ENCODE measurements at regions not wholly inside any gene's neighbourhood (a gene's known extent, or its start where the extent isn't known, plus 50 kb on each side); places are given as distances from the start of the nearest gene placed in this dataset.

GRCh38 chr3:117005274-117005673 lies 295.7 kb downstream of the TUSC7 start:
- no peak overlapping the region for H3K9ac ChIP-seq (ENCODE audit: insufficient read depth in 1 of 2, low read length in 2 of 2)
- no peaks in the 10 kb centered on the region for H3K36me3 ChIP-seq (ENCODE audit: control insufficient read depth in 4 of 4, insufficient read depth in 4 of 4, low read length in 4 of 4)
- H3K27ac ChIP-seq (ENCODE audit: low read depth in 1 of 2, low read length in 1 of 2), result no peak overlapping the region
- no peaks in the 10 kb centered on the region for H3K9me3 ChIP-seq (ENCODE audit: control insufficient read depth in 4 of 4, insufficient read depth in 3 of 4, low read length in 3 of 4)
- H3K4me1 ChIP-seq (ENCODE audit: control insufficient read depth in 5 of 5, insufficient read depth in 5 of 5, low read length in 5 of 5), result peaks cover 0 to 6% (median 2%) of the 10 kb centered on the region in 5 donors
- no peak for ATAC-seq (ENCODE audit: insufficient read depth, low FRiP score)
- 50 to 65% methylated on average over 2 of the region's 2 CpGs for WGBS, 2 donors
- no peaks in the 10 kb centered on the region for H3K27me3 ChIP-seq (ENCODE audit: control insufficient read depth in 3 of 3, insufficient read depth in 3 of 3, low read length in 2 of 3)
- no peak for DNase-seq
- no peak overlapping the region for H3K4me3 ChIP-seq
- TF ChIP-seq, protein P1, sequence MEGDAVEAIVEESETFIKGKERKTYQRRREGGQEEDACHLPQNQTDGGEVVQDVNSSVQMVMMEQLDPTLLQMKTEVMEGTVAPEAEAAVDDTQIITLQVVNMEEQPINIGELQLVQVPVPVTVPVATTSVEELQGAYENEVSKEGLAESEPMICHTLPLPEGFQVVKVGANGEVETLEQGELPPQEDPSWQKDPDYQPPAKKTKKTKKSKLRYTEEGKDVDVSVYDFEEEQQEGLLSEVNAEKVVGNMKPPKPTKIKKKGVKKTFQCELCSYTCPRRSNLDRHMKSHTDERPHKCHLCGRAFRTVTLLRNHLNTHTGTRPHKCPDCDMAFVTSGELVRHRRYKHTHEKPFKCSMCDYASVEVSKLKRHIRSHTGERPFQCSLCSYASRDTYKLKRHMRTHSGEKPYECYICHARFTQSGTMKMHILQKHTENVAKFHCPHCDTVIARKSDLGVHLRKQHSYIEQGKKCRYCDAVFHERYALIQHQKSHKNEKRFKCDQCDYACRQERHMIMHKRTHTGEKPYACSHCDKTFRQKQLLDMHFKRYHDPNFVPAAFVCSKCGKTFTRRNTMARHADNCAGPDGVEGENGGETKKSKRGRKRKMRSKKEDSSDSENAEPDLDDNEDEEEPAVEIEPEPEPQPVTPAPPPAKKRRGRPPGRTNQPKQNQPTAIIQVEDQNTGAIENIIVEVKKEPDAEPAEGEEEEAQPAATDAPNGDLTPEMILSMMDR (IDR thresholded peaks at IDR 0.05; ENCODE audit: control extremely low read depth, extremely low read depth), result no peak

DNA sequence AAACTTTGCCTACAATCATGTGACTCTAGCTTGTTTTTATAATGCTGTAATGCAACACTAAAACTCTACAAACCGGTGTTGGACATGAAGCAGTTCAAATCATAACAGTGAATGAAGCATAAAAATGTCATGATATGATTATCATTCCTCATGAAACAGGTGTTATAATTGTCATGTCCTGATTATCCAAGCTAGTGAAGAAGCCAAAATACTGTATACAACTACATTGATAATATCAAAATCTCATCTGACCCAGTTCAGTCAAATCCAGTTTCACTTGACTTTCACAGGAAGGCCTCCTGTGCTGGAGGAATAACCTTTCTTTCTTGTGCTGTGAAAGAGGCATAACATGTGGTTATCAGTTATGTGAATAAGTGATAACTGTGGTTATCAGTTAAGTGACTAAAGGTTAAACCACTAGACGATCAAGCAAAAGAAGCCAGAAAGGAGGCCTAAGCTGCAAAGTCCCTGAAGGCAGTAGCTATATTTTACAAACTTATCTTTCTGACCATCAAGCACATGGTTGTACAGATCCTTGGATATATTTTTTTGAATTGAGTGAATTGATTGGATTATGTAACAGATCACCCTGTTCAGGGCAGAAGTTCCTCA lies 296.4 kb downstream of the TUSC7 start:
- Histone ChIP-seq H3K9me3 (ENCODE audit: control insufficient read depth in 4 of 4, insufficient read depth in 3 of 4, low read length in 3 of 4) (no peaks in the 10 kb centered on the region), H3K27me3 (ENCODE audit: control insufficient read depth in 3 of 3, insufficient read depth in 3 of 3, low read length in 2 of 3) (no peaks in the 10 kb centered on the region), H3K4me3 (no peak overlapping the region), H3K4me1 (ENCODE audit: control insufficient read depth in 5 of 5, insufficient read depth in 5 of 5, low read length in 5 of 5) (peaks cover 0 to 6% (median 2%) of the 10 kb centered on the region in 5 donors), H3K27ac (ENCODE audit: low read depth in 1 of 2, low read length in 1 of 2) (no peak overlapping the region), H3K9ac (ENCODE audit: insufficient read depth in 1 of 2, low read length in 2 of 2) (no peak overlapping the region), H3K36me3 (ENCODE audit: control insufficient read depth in 4 of 4, insufficient read depth in 4 of 4, low read length in 4 of 4) (no peaks in the 10 kb centered on the region)
- no peak for DNase-seq
- no peak for ATAC-seq (ENCODE audit: insufficient read depth, low FRiP score)
- 73 to 87% methylated on average over 2 of the region's 2 CpGs for WGBS, 2 donors
- TF ChIP-seq, protein P1 (IDR thresholded peaks at IDR 0.05; ENCODE audit: control extremely low read depth, extremely low read depth), result no peak

- 61 to 82% methylated on average over 1 of the region's 1 CpG for WGBS, 2 donors
- Histone ChIP-seq H3K4me3 (no peak overlapping the region), H3K36me3 (ENCODE audit: control insufficient read depth in 4 of 4, insufficient read depth in 4 of 4, low read length in 4 of 4) (no peaks in the 10 kb centered on the region), H3K4me1 (ENCODE audit: control insufficient read depth in 5 of 5, insufficient read depth in 5 of 5, low read length in 5 of 5) (peaks cover 0 to 6% (median 0%) of the 10 kb centered on the region in 5 donors), H3K27ac (ENCODE audit: low read depth in 1 of 2, low read length in 1 of 2) (no peak overlapping the region), H3K9ac (ENCODE audit: insufficient read depth in 1 of 2, low read length in 2 of 2) (no peak overlapping the region), H3K9me3 (ENCODE audit: control insufficient read depth in 4 of 4, insufficient read depth in 3 of 4, low read length in 3 of 4) (no peaks in the 10 kb centered on the region), H3K27me3 (ENCODE audit: control insufficient read depth in 3 of 3, insufficient read depth in 3 of 3, low read length in 2 of 3) (no peaks in the 10 kb centered on the region)
- ATAC-seq (ENCODE audit: insufficient read depth, low FRiP score), result no peak
- TF ChIP-seq, protein P1 (IDR thresholded peaks at IDR 0.05; ENCODE audit: control extremely low read depth, extremely low read depth), result no peak
- no peak for DNase-seq
These were observed 300.7 kb downstream of the TUSC7 start for GRCh38 chr3:117010318-117010717.
